Psoas muscle (tissue), 7 donors: ENCODE measurements at regions not wholly inside any gene's neighbourhood (a gene's known extent, or its start where the extent isn't known, plus 50 kb on each side); places are given as distances from the start of the nearest gene placed in this dataset.

Experiments used
- ATAC-seq, 4 donors: fragments of 200-7000 bp; cut with Tn5 transposase; one replicate each; pipeline ENCODE4 v1.9.1; 2020; ENCODE audit warnings: moderate library complexity in 3 of 4, mild to moderate bottlenecking in 2 of 4
- DNase-seq, 2 donors: peaks; one replicate each; pipeline ENCODE4 v3.0.0-alpha.2; 2020
- H3K27ac ChIP-seq: fragments of 200-600 bp; one replicate; pipeline ENCODE4 v1.8.0; 2022
- H3K27me3 ChIP-seq, 3 donors: fragments of 200-600 bp in 1 of 3; one replicate each; pipeline versions ENCODE4 v1.6.1 to v1.8.0; 2013 to 2022; ENCODE audit warnings: low read length in 2 of 3, mild to moderate bottlenecking in 2 of 3, moderate library complexity in 1 of 3; ENCODE audit not compliant: insufficient read depth in 3 of 3
- H3K36me3 ChIP-seq, 2 donors: fragments of 200-600 bp in 1 of 2; one replicate each; pipeline versions ENCODE4 v1.6.1 to v1.8.0; 2013 to 2022; ENCODE audit warnings: low read depth in 1 of 2, mild to moderate bottlenecking in 1 of 2, moderate library complexity in 1 of 2; ENCODE audit not compliant: insufficient read depth in 1 of 2
- H3K4me1 ChIP-seq: fragments of 200-600 bp; one replicate; pipeline ENCODE4 v1.8.0; 2022
- H3K4me3 ChIP-seq: fragments of 200-600 bp; one replicate; pipeline ENCODE4 v1.8.0; 2022; ENCODE audit warnings: mild to moderate bottlenecking
- H3K9me3 ChIP-seq: fragments of 200-600 bp; one replicate; pipeline ENCODE4 v1.8.0; 2022
- WGBS, 3 donors: extraction: QIAGEN DNeasy Blood & Tissue Kit; methylation state at CpG; one replicate each; pipeline versions ENCODE4 v1.1.6 to v1.1.7; 2013; 5-methylcytosine and 5-hydroxymethylcytosine counted together
- intact Hi-C, 2 donors: fragments of 100-400 bp; cut with DNase I; formaldehyde crosslinking; loops; one replicate each; pipeline versions ENCODE4 v1.11.0 to v1.14.2; 2022
- TF ChIP-seq, protein P1 (sequence below): fragments of 200-600 bp; IDR thresholded peaks from one replicate; pipeline ENCODE4 v1.8.0; 2022; ENCODE audit warnings: antibody characterized with exemption
- donor health status: healthy with polysubstance abuse.
- donor health status: DM: no; HTN: no; CAD: no; lungs with moderate emphysema.
- donor health status: Bipolar disorder and iron deficiency.
- donor health status: healthy.
- donor health status: DM: yes; HTN: yes; CAD: no.
- donor health status: DM: no; HTN: no; CAD: no.
- donor health status: DM: yes; HTN: yes; CAD: no.

DNA sequence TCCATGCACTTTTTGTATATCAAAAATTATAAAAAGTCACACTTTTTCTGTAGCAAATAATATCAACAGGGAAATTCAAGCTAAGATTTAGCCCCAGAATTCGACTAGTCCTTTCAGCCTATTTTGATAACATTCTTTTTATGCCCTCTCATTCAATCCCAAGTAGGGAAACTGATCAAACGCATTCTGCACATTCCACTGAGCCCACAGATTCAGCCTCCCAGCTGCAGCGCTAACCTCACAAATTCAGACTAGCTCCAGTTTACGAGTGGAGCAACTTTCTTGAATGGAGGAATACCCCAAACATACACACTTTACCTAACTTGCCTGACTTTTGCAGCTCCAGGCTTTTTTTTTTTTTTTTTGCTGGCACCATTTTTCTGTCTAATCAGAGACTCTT lies 70.3 kb upstream of the HEY2 start:
- ATAC-seq (no peak), DNase-seq (no peak)
- no peaks in the 10 kb centered on the region for H3K27me3 ChIP-seq
- H3K4me3 ChIP-seq, result no peak overlapping the region
- no peak overlapping the region for H3K27ac ChIP-seq
- TF ChIP-seq, protein P1, sequence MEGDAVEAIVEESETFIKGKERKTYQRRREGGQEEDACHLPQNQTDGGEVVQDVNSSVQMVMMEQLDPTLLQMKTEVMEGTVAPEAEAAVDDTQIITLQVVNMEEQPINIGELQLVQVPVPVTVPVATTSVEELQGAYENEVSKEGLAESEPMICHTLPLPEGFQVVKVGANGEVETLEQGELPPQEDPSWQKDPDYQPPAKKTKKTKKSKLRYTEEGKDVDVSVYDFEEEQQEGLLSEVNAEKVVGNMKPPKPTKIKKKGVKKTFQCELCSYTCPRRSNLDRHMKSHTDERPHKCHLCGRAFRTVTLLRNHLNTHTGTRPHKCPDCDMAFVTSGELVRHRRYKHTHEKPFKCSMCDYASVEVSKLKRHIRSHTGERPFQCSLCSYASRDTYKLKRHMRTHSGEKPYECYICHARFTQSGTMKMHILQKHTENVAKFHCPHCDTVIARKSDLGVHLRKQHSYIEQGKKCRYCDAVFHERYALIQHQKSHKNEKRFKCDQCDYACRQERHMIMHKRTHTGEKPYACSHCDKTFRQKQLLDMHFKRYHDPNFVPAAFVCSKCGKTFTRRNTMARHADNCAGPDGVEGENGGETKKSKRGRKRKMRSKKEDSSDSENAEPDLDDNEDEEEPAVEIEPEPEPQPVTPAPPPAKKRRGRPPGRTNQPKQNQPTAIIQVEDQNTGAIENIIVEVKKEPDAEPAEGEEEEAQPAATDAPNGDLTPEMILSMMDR, result no peak
- intact Hi-C loops, result loop anchor here in 1 of 2 donors (10.0 kb wide), 1 partner anchor 364 kb away; no protein-coding TSS in a partner anchor
- no peaks in the 10 kb centered on the region for H3K36me3 ChIP-seq
- no peaks in the 10 kb centered on the region for H3K4me1 ChIP-seq
- H3K9me3 ChIP-seq, result no peaks in the 10 kb centered on the region
- 60 to 79% (median 63%) methylated on average over 4 of the region's 4 CpGs for WGBS, 3 donors

DNA sequence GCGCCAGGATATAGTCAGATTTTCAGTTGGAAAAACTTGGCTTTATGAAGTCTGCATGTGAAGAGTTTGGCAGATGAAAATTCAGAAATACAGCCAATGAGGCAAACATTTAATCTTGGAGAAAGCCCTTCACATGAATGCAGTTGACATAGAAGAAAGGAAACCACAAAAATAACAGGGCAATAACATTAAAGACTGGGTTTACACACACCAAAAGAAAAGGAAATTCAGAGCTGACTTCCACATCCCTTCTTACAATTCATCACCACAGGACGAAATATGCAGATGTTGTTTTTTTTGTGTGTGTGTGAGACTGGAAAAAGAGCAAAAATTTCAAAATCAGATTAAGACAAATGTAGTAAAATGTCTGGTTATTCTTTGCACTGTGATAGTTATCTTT lies 69.8 kb upstream of the HEY2 start:
- TF ChIP-seq, protein P1, result no peak
- no peak overlapping the region for H3K27ac ChIP-seq
- ATAC-seq, result no peak
- no peak overlapping the region for H3K4me3 ChIP-seq
- intact Hi-C loops, result loop anchor here in 1 of 2 donors (10.0 kb wide), 1 partner anchor 365 kb away; no protein-coding TSS in a partner anchor
- no peaks in the 10 kb centered on the region for H3K36me3 ChIP-seq
- 63 to 76% (median 75%) methylated on average over 2 of the region's 2 CpGs for WGBS, 3 donors
- DNase-seq, result no peak
- peaks cover 3% of the 10 kb centered on the region for H3K9me3 ChIP-seq
- no peaks in the 10 kb centered on the region for H3K4me1 ChIP-seq
- no peaks in the 10 kb centered on the region for H3K27me3 ChIP-seq

DNA sequence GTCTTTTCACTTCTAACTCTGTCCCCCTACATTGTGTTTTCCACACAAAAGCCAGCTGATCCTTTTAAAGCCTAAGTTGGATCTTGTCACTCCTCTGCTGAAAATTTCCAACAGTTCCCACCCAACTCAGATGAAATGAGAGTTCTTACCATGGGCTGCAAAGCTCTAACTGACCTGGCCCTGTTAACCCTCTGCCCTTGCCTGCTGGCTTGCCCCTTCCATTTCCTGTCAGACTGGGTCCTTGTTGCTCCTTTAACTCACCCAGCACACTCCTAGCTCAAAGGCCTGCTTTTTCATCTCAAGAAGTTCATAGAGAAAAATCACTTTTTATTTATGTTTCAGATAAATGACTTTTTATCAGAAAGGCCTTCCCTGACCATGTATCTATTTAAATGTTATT lies 66.5 kb upstream of the HEY2 start:
- DNase-seq, result no peak
- intact Hi-C loops, result no loop called here
- Histone ChIP-seq H3K27me3 (no peaks in the 10 kb centered on the region), H3K4me3 (no peak overlapping the region), H3K27ac (no peak overlapping the region), H3K4me1 (no peaks in the 10 kb centered on the region), H3K36me3 (no peaks in the 10 kb centered on the region), H3K9me3 (peaks cover 10% of the 10 kb centered on the region)
- TF ChIP-seq, protein P1, result no peak
- no peak for ATAC-seq

DNA sequence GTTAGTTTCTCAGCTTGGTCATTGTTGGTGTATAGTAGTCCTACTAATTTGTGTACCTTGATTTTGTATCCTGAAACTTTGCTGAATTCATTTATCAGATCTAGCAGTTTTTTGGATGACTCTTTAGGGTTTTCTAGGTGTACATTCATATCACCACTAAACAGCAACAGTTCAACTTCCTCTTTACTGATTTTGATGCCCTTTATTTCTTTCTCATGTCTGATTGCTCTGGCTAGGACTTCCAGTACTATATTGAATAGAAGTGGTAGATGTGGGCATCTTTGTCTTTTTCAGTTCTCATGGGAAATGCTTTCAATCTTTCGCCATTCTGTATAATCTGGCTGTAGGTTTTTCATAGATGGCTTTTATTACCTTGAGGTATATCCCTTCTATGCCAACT lies 61.3 kb upstream of the HEY2 start:
- TF ChIP-seq, protein P1, result no peak
- no peak overlapping the region for H3K27ac ChIP-seq
- H3K4me3 ChIP-seq, result no peak overlapping the region
- no peaks in the 10 kb centered on the region for H3K36me3 ChIP-seq
- no peaks in the 10 kb centered on the region for H3K4me1 ChIP-seq
- ATAC-seq (no peak), DNase-seq (no peak)
- H3K9me3 ChIP-seq, result peaks cover 13% of the 10 kb centered on the region
- H3K27me3 ChIP-seq, result no peaks in the 10 kb centered on the region
- intact Hi-C loops, result loop anchor here in 1 of 2 donors (5.0 kb wide), 1 partner anchor 44 kb away; no protein-coding TSS in a partner anchor
- 87 to 94% (median 90%) methylated on average over 1 of the region's 1 CpG for WGBS, 3 donors

DNA sequence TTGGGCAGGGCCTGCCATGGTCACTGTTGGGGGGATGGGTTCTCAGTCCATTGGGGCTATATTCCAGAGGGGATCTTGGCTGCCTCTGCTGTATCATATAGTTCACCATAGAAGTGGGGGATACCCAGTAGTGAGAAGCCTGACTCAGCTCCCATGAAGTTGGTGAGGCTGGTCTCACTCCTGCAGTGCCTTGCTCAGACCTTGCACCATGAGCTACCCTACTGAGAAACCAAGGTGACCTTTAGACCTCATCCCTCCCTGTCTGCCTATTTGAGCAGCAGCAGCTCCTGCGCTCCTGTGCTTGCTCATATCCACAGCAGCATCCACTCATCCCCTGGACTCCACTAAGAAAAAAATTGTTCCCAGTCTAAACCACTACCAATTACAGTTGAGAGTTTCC lies 56.0 kb upstream of the HEY2 start:
- WGBS, 3 donors, result 0 to 56% (median 25%) methylated on average over 1 of the region's 1 CpG
- peaks cover 3% of the 10 kb centered on the region for H3K9me3 ChIP-seq
- H3K27ac ChIP-seq, result no peak overlapping the region
- no peaks in the 10 kb centered on the region for H3K36me3 ChIP-seq
- H3K4me1 ChIP-seq, result no peaks in the 10 kb centered on the region
- ATAC-seq (no peak), DNase-seq (no peak)
- TF ChIP-seq, protein P1, result no peak
- intact Hi-C loops, result no loop called here
- H3K4me3 ChIP-seq, result no peak overlapping the region
- no peaks in the 10 kb centered on the region for H3K27me3 ChIP-seq
